ENCODE measurements at regions not wholly inside any gene's neighbourhood (a gene's known extent, or its start where the extent isn't known, plus 50 kb on each side); places are given as distances from the start of the nearest gene placed in this dataset.

- CTCF ChIA-PET: no interaction called here
- POLR2A ChIA-PET: no interaction called here
Measured at GRCh38 chr1:177451191-177451590, 280.4 kb downstream of the BRINP2 start.

DNA sequence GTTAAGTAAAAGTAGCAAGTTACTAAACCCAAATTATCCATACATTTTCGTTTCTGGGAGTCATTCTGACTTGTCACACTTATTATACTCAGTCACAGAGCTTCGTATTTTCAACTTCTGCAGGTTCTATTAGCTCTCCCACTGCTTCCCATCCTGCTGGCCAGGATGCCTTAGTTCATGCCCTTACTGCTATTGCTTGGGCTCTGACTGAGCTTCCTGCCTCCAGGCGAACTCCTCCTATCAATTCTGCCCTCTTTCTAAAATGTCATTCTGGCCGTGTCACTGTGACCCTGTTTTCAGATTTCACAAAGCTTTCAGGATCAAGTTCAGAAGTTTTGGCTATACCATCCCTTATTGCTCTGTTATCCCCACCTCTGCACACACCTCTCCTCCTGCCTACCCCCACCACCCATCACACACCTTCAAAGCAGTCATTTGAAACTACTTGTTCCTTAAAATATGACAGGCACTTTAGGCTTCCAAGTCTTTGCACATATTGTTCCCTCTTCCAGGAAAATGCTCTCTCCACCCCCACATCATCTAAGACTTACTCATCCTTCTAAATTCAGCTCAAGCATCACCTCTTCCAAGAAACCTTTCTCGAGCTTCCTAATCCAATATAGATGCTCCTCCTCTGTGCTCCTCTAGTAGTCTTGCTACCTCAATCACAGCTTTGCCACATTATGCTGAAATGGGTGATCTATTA, 278.0 kb downstream of the BRINP2 start:
- CTCF ChIA-PET: no interaction called here
- POLR2A ChIA-PET: no interaction called here
- no peak for TF ChIP-seq CTCF (IDR thresholded peaks at IDR 0.05; ENCODE audit: insufficient read depth, low read length, missing control alignments)
- no peak for DNase-seq (ENCODE audit: low read depth, low spot score)
- H3K4me3 ChIP-seq (ENCODE audit: low read depth, low read length): no peak overlapping the region

More at GRCh38 chr1:177451191-177451590, 280.4 kb downstream of the BRINP2 start:
- no peak for TF ChIP-seq CTCF (IDR thresholded peaks at IDR 0.05; ENCODE audit: insufficient read depth, low read length, missing control alignments)
- no peak for DNase-seq (ENCODE audit: low read depth, low spot score)
- no peak overlapping the region for H3K4me3 ChIP-seq (ENCODE audit: low read depth, low read length)

GRCh38 chr1:177448036-177448615, 277.4 kb downstream of the BRINP2 start:
- ChIA-PET CTCF (no interaction called here), POLR2A (no interaction called here)
- TF ChIP-seq CTCF (IDR thresholded peaks at IDR 0.05; ENCODE audit: insufficient read depth, low read length, missing control alignments): no peak
- H3K4me3 ChIP-seq (ENCODE audit: low read depth, low read length): no peak overlapping the region
- no peak for DNase-seq (ENCODE audit: low read depth, low spot score)

DNA sequence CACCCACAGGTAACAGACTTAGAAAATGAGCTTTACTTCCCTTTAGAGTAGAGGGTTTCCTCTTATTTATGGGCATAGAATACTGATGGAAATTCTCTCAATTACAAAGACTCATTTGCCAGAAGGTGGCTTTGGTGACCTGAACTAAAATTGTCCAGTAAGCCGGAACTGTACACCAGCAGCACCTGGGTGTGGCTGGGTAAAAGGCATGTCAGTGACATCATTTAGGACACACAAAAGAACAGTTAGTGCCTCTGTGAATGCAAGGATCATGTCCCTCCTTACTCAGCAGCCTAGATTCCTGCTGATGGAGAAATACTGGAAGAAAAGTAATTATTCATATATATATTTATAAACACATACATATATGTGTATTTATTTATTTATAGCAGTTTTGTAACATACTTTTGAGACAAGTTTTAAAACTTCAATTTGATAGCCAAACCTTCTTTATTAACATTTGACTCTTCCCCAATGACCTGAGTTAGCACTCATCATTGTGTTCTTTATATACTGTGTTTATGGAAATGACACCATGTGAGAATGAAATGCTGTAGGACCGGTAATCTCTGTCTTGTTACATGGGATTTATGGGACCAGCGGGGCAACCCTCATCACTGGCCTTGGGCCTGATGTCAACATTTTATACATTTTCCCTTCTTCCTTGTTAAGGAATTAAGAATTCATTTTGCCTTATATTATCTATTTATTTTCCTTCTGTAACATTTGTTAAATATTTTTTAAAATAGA, 274.4 kb downstream of the BRINP2 start:
- no peak overlapping the region for H3K4me3 ChIP-seq (ENCODE audit: low read depth, low read length)
- CTCF ChIA-PET: no interaction called here
- no peak for TF ChIP-seq CTCF (IDR thresholded peaks at IDR 0.05; ENCODE audit: insufficient read depth, low read length, missing control alignments)
- DNase-seq (ENCODE audit: low read depth, low spot score): no peak
- POLR2A ChIA-PET: no interaction called here

GRCh38 chr1:177443003-177443402, 272.2 kb downstream of the BRINP2 start:
- DNase-seq (ENCODE audit: low read depth, low spot score): no peak
- no peak for TF ChIP-seq CTCF (IDR thresholded peaks at IDR 0.05; ENCODE audit: insufficient read depth, low read length, missing control alignments)
- H3K4me3 ChIP-seq (ENCODE audit: low read depth, low read length): no peak overlapping the region
- POLR2A ChIA-PET: no interaction called here
- CTCF ChIA-PET: no interaction called here

- no peak overlapping the region for H3K4me3 ChIP-seq (ENCODE audit: low read depth, low read length)
- TF ChIP-seq CTCF (IDR thresholded peaks at IDR 0.05; ENCODE audit: insufficient read depth, low read length, missing control alignments): no peak
- no peak for DNase-seq (ENCODE audit: low read depth, low spot score)
- ChIA-PET CTCF (no interaction called here), POLR2A (no interaction called here)
Measured at GRCh38 chr1:177442584-177442983, 271.8 kb downstream of the BRINP2 start.
